Stimulated activated naive B cell treated with anti-CD40 and anti-IgM and Interleukin-4, amounts not matched to agents 10 μg/mL and 1 μg/mL and 100 μg/mL, for 72 hours (primary cell): ENCODE measurements at regions not wholly inside any gene's neighbourhood (a gene's known extent, or its start where the extent isn't known, plus 50 kb on each side); places are given as distances from the start of the nearest gene placed in this dataset.
"Not testable (repeated sequence)": the region's sequence is repeated elsewhere in the genome, so short reads cannot be mapped to it uniquely, and the experiment has no call there.

Experiments
- ATAC-seq, 2 donors: fragments of 150-1000 bp; cut with Tn5 transposase; replicated peaks; 2 replicates each; pipeline ENCODE4 v1.10.0; 2021; ENCODE audit warnings: moderate library complexity in 1 of 2
- DNase-seq: peaks from one replicate; pipeline ENCODE4 v3.0.0; 2021
- H3K27ac Mint-ChIP-seq: one replicate; pipeline ENCODE4 v1.8.0; 2022; ENCODE audit warnings: mild to moderate bottlenecking, mixed read lengths
- H3K27me3 Mint-ChIP-seq, 2 donors: one replicate each; pipeline ENCODE4 v1.8.0; 2022; ENCODE audit warnings: mixed read lengths in 2 of 2
- H3K36me3 Mint-ChIP-seq, 2 donors: one replicate each; pipeline ENCODE4 v1.8.0; 2022; ENCODE audit warnings: mixed read lengths in 2 of 2, mild to moderate bottlenecking in 1 of 2
- H3K4me1 Mint-ChIP-seq, 2 donors: one replicate each; pipeline ENCODE4 v1.8.0; 2022; ENCODE audit warnings: mixed read lengths in 2 of 2, mild to moderate bottlenecking in 1 of 2
- H3K4me3 Mint-ChIP-seq, 2 donors: one replicate each; pipeline ENCODE4 v1.8.0; 2022; ENCODE audit warnings: mild to moderate bottlenecking in 2 of 2, mixed read lengths in 2 of 2, moderate library complexity in 1 of 2
- H3K9me3 Mint-ChIP-seq, 2 donors: one replicate each; pipeline ENCODE4 v1.8.0; 2022; ENCODE audit warnings: mixed read lengths in 2 of 2, mild to moderate bottlenecking in 1 of 2

- H3K36me3 Mint-ChIP-seq: no peaks in the 10 kb centered on the region
- H3K9me3 Mint-ChIP-seq: peaks cover 0 to 7% of the 10 kb centered on the region in 2 donors
- no peak overlapping the region for H3K4me3 Mint-ChIP-seq
- ATAC-seq (no peak), DNase-seq (no peak)
- H3K27ac Mint-ChIP-seq: no peak overlapping the region
- no peaks in the 10 kb centered on the region for H3K4me1 Mint-ChIP-seq
- H3K27me3 Mint-ChIP-seq: no peaks in the 10 kb centered on the region
Measured at GRCh38 chr3:164814106-164814505, 264.2 kb downstream of the SI start.

- H3K27ac Mint-ChIP-seq: no peak overlapping the region
- no peaks in the 10 kb centered on the region for H3K27me3 Mint-ChIP-seq
- no peaks in the 10 kb centered on the region for H3K36me3 Mint-ChIP-seq
- ATAC-seq (no peak), DNase-seq (no peak)
- no peak overlapping the region for H3K4me3 Mint-ChIP-seq
- H3K9me3 Mint-ChIP-seq: peaks cover 0 to 2% of the 10 kb centered on the region in 2 donors
- no peaks in the 10 kb centered on the region for H3K4me1 Mint-ChIP-seq
Measured at GRCh38 chr3:164812042-164812441, 266.3 kb downstream of the SI start.

- Mint-ChIP-seq H3K27me3 (no peaks in the 10 kb centered on the region), H3K4me1 (no peaks in the 10 kb centered on the region), H3K4me3 (no peak overlapping the region), H3K27ac (no peak overlapping the region), H3K36me3 (no peaks in the 10 kb centered on the region), H3K9me3 (peaks cover 3 to 4% of the 10 kb centered on the region in 2 donors)
- ATAC-seq: no peak
- no peak for DNase-seq
Measured at GRCh38 chr3:164806188-164806587, 272.1 kb downstream of the SI start.

GRCh38 chr3:164794099-164794498 lies 284.2 kb downstream of the SI start:
- no peaks in the 10 kb centered on the region for H3K4me1 Mint-ChIP-seq
- DNase-seq (no peak), ATAC-seq (no peak)
- peaks cover 1 to 5% of the 10 kb centered on the region in 2 donors for H3K9me3 Mint-ChIP-seq
- no peaks in the 10 kb centered on the region for H3K27me3 Mint-ChIP-seq
- H3K27ac Mint-ChIP-seq: no peak overlapping the region
- no peaks in the 10 kb centered on the region for H3K36me3 Mint-ChIP-seq
- H3K4me3 Mint-ChIP-seq: no peak overlapping the region

- H3K4me3 Mint-ChIP-seq: no peak overlapping the region
- no peaks in the 10 kb centered on the region for H3K27me3 Mint-ChIP-seq
- ATAC-seq: no peak
- no peak overlapping the region for H3K27ac Mint-ChIP-seq
- DNase-seq: no peak
- no peaks in the 10 kb centered on the region for H3K4me1 Mint-ChIP-seq
- H3K9me3 Mint-ChIP-seq: peaks cover 0 to 3% of the 10 kb centered on the region in 2 donors
- no peaks in the 10 kb centered on the region for H3K36me3 Mint-ChIP-seq
Measured at GRCh38 chr3:164791263-164791662, 287.0 kb downstream of the SI start.

- not testable (repeated sequence) for H3K4me3 Mint-ChIP-seq, H3K27me3 Mint-ChIP-seq, H3K36me3 Mint-ChIP-seq, H3K9me3 Mint-ChIP-seq, H3K4me1 Mint-ChIP-seq, H3K27ac Mint-ChIP-seq, ATAC-seq, DNase-seq
Measured at GRCh38 chr3:164784407-164784806, 293.9 kb downstream of the SI start.

GRCh38 chr3:164781755-164782154 lies 296.5 kb downstream of the SI start:
- Mint-ChIP-seq H3K27me3 (no peaks in the 10 kb centered on the region), H3K27ac (no peak overlapping the region), H3K4me1 (no peaks in the 10 kb centered on the region), H3K9me3 (peaks cover 0 to 9% of the 10 kb centered on the region in 2 donors), H3K36me3 (no peaks in the 10 kb centered on the region), H3K4me3 (no peak overlapping the region)
- no peak for ATAC-seq
- DNase-seq: no peak

- Mint-ChIP-seq H3K27ac (no peak overlapping the region), H3K36me3 (no peaks in the 10 kb centered on the region), H3K9me3 (peaks cover 0 to 6% of the 10 kb centered on the region in 2 donors), H3K4me3 (no peak overlapping the region), H3K4me1 (no peaks in the 10 kb centered on the region), H3K27me3 (no peaks in the 10 kb centered on the region)
- DNase-seq: no peak
- no peak for ATAC-seq
Measured at GRCh38 chr3:164779816-164780215, 298.5 kb downstream of the SI start.

GRCh38 chr3:164752812-164753211 lies 325.5 kb downstream of the SI start:
- DNase-seq (no peak), ATAC-seq (no peak)
- Mint-ChIP-seq H3K9me3 (peaks cover 0 to 2% of the 10 kb centered on the region in 2 donors), H3K4me3 (no peak overlapping the region), H3K4me1 (no peaks in the 10 kb centered on the region), H3K27me3 (no peaks in the 10 kb centered on the region), H3K27ac (no peak overlapping the region), H3K36me3 (no peaks in the 10 kb centered on the region)

- Mint-ChIP-seq H3K9me3 (peaks cover 0 to 4% of the 10 kb centered on the region in 2 donors), H3K27me3 (no peaks in the 10 kb centered on the region), H3K27ac (no peak overlapping the region), H3K4me3 (no peak overlapping the region), H3K36me3 (no peaks in the 10 kb centered on the region), H3K4me1 (no peaks in the 10 kb centered on the region)
- ATAC-seq: no peak
- DNase-seq: no peak
Measured at GRCh38 chr3:164748626-164749025, 329.7 kb downstream of the SI start.

GRCh38 chr3:164741869-164742268 lies 336.4 kb downstream of the SI start:
- H3K9me3 Mint-ChIP-seq: peaks cover 3 to 8% of the 10 kb centered on the region in 2 donors
- no peak overlapping the region for H3K27ac Mint-ChIP-seq
- ATAC-seq (no peak), DNase-seq (no peak)
- H3K27me3 Mint-ChIP-seq: no peaks in the 10 kb centered on the region
- H3K4me3 Mint-ChIP-seq: no peak overlapping the region
- no peaks in the 10 kb centered on the region for H3K36me3 Mint-ChIP-seq
- no peaks in the 10 kb centered on the region for H3K4me1 Mint-ChIP-seq

- no peaks in the 10 kb centered on the region for H3K36me3 Mint-ChIP-seq
- peaks cover 5 to 6% of the 10 kb centered on the region in 2 donors for H3K9me3 Mint-ChIP-seq
- no peaks in the 10 kb centered on the region for H3K27me3 Mint-ChIP-seq
- no peak for DNase-seq
- no peak overlapping the region for H3K4me3 Mint-ChIP-seq
- ATAC-seq: no peak
- no peak overlapping the region for H3K27ac Mint-ChIP-seq
- no peaks in the 10 kb centered on the region for H3K4me1 Mint-ChIP-seq
Measured at GRCh38 chr3:164737174-164737573, 341.1 kb downstream of the SI start.

- no peaks in the 10 kb centered on the region for H3K36me3 Mint-ChIP-seq
- H3K9me3 Mint-ChIP-seq: peaks cover 0 to 3% of the 10 kb centered on the region in 2 donors
- no peaks in the 10 kb centered on the region for H3K27me3 Mint-ChIP-seq
- H3K4me1 Mint-ChIP-seq: no peaks in the 10 kb centered on the region
- H3K4me3 Mint-ChIP-seq: no peak overlapping the region
- no peak overlapping the region for H3K27ac Mint-ChIP-seq
- ATAC-seq (no peak), DNase-seq (no peak)
Measured at GRCh38 chr3:164732166-164732565, 346.1 kb downstream of the SI start.

GRCh38 chr3:164730815-164731360 lies 347.4 kb downstream of the SI start:
- Mint-ChIP-seq H3K4me3 (no peak overlapping the region), H3K27ac (no peak overlapping the region), H3K4me1 (no peaks in the 10 kb centered on the region), H3K36me3 (no peaks in the 10 kb centered on the region), H3K27me3 (no peaks in the 10 kb centered on the region), H3K9me3 (peaks cover 0 to 3% of the 10 kb centered on the region in 2 donors)
- DNase-seq (no peak), ATAC-seq (no peak)

- ATAC-seq: no peak
- Mint-ChIP-seq H3K9me3 (peaks cover 0 to 9% of the 10 kb centered on the region in 2 donors), H3K27ac (no peak overlapping the region), H3K36me3 (no peaks in the 10 kb centered on the region), H3K4me1 (no peaks in the 10 kb centered on the region), H3K4me3 (no peak overlapping the region), H3K27me3 (no peaks in the 10 kb centered on the region)
- no peak for DNase-seq
Measured at GRCh38 chr3:164723396-164723795, 354.9 kb downstream of the SI start.

- not testable (repeated sequence) for DNase-seq
Measured at GRCh38 chr3:164702808-164703207, 375.5 kb downstream of the SI start.

More at GRCh38 chr3:164702808-164703207, 375.5 kb downstream of the SI start:
- not testable (repeated sequence) for H3K4me3 Mint-ChIP-seq, H3K27me3 Mint-ChIP-seq, ATAC-seq, H3K36me3 Mint-ChIP-seq, H3K27ac Mint-ChIP-seq, H3K9me3 Mint-ChIP-seq, H3K4me1 Mint-ChIP-seq
